GM23338 (cell line): ENCODE measurements at regions not wholly inside any gene's neighbourhood (a gene's known extent, or its start where the extent isn't known, plus 50 kb on each side); places are given as distances from the start of the nearest gene placed in this dataset.

ENCODE experiments used
- ATAC-seq: fragments of 200-7000 bp; cut with Tn5 transposase; 3 replicates; pipeline ENCODE4 v1.9.1; 2020
- DNase-seq: peaks from one replicate; pipeline ENCODE4 v3.0.0-alpha.2; 2015; ENCODE audit warnings: low spot score
- H2AFZ ChIP-seq: fragments of 200-600 bp; sonication (generic); 2 replicates; pipeline ENCODE4 v1.8.0; 2016; ENCODE audit warnings: antibody characterized with exemption, mild to moderate bottlenecking, moderate library complexity
- H3F3A ChIP-seq: fragments of 200-600 bp; sonication (generic); replicated peaks from 2 replicates; pipeline ENCODE4 v1.8.0; 2017; ENCODE audit warnings: antibody characterized with exemption, mixed run types, low read depth
- H3K27ac ChIP-seq: fragments of 200-600 bp; sonication (generic); 2 replicates; pipeline ENCODE4 v1.6.1; 2016; ENCODE audit warnings: low read depth
- H3K27me3 ChIP-seq: fragments of 200-600 bp; sonication (generic); 2 replicates; pipeline ENCODE4 v1.8.0; 2016; ENCODE audit warnings: mild to moderate bottlenecking, mixed run types, moderate library complexity; ENCODE audit not compliant: insufficient read depth
- H3K36me3 ChIP-seq: fragments of 200-600 bp; sonication (generic); 2 replicates; pipeline ENCODE4 v1.8.0; 2016; ENCODE audit warnings: mild to moderate bottlenecking; ENCODE audit not compliant: insufficient read depth
- H3K4me1 ChIP-seq: fragments of 200-600 bp; sonication (generic); 2 replicates; pipeline ENCODE4 v1.8.0; 2016; ENCODE audit warnings: mild to moderate bottlenecking, moderate library complexity; ENCODE audit not compliant: insufficient read depth
- H3K4me2 ChIP-seq: fragments of 200-600 bp; sonication (generic); 2 replicates; pipeline ENCODE4 v1.7.1; 2017; ENCODE audit warnings: mixed run types
- H3K4me3 ChIP-seq: fragments of 200-600 bp; sonication (generic); 2 replicates; pipeline ENCODE4 v1.6.1; 2016; ENCODE audit warnings: mixed run types
- H3K79me2 ChIP-seq: fragments of 200-600 bp; sonication (generic); replicated peaks from 2 replicates; pipeline ENCODE4 v1.8.0; 2017; ENCODE audit warnings: mild to moderate bottlenecking; ENCODE audit not compliant: insufficient read depth
- H3K9me2 ChIP-seq: fragments of 200-600 bp; sonication (generic); 2 replicates; pipeline ENCODE4 v1.8.0; 2017; ENCODE audit not compliant: insufficient read depth
- H4K20me1 ChIP-seq: fragments of 200-600 bp; sonication (generic); replicated peaks from 2 replicates; pipeline ENCODE4 v1.8.0; 2017; ENCODE audit warnings: mild to moderate bottlenecking; ENCODE audit not compliant: insufficient read depth
- H3K27ac Mint-ChIP-seq: 2 replicates; pipeline ENCODE4 v1.8.0; 2020; ENCODE audit warnings: inconsistent platforms, mild to moderate bottlenecking, moderate library complexity, mixed read lengths
- H3K27me3 Mint-ChIP-seq: 3 replicates; pipeline ENCODE4 v1.8.0; 2022; ENCODE audit warnings: low read depth, mild to moderate bottlenecking, moderate library complexity, mixed read lengths, inconsistent platforms; ENCODE audit not compliant: insufficient read depth, poor library complexity
- H3K36me3 Mint-ChIP-seq: 3 replicates; pipeline ENCODE4 v1.8.0; 2021; ENCODE audit warnings: low read depth, mild to moderate bottlenecking, inconsistent platforms, moderate library complexity, mixed read lengths
- H3K4me1 Mint-ChIP-seq: 3 replicates; pipeline ENCODE4 v1.8.0; 2020; ENCODE audit warnings: mild to moderate bottlenecking, inconsistent platforms, mixed read lengths
- H3K4me3 Mint-ChIP-seq: 3 replicates; pipeline ENCODE4 v1.8.0; 2021; ENCODE audit warnings: moderate library complexity, mild to moderate bottlenecking, inconsistent platforms, mixed read lengths
- H3K9me3 Mint-ChIP-seq: 3 replicates; pipeline ENCODE4 v1.8.0; 2020; ENCODE audit warnings: moderate library complexity, mild to moderate bottlenecking, inconsistent platforms, mixed read lengths
- CREB1 ChIP-seq: fragments of 250-450 bp; sonication (Bioruptor Pico); IDR thresholded peaks from 2 replicates; pipeline ENCODE4 v1.5.0; 2020; ENCODE audit warnings: low read depth, mild to moderate bottlenecking, moderate library complexity
- CTCF ChIP-seq, 2 experiments: fragments of 200-600 bp in 1 of 2; sonication (generic) in 1 of 2; conservative IDR thresholded peaks; 2 replicates each; pipeline versions ENCODE4 v1.5.1 to v1.6.1; 2016 to 2017; ENCODE audit warnings: antibody characterized with exemption in 2 of 2, low read depth in 2 of 2, mild to moderate bottlenecking in 2 of 2, moderate library complexity in 1 of 2
- ETS1 ChIP-seq: IDR thresholded peaks from 2 replicates; pipeline ENCODE4 v1.6.1; 2016; ENCODE audit warnings: antibody characterized with exemption
- EZH2 ChIP-seq: fragments of 200-600 bp; sonication (generic); IDR thresholded peaks from one replicate; pipeline ENCODE4 v1.8.0; 2017; ENCODE audit warnings: antibody characterized with exemption, mild to moderate bottlenecking, low read depth; ENCODE audit not compliant: unreplicated experiment
- EZH2phosphoT487 ChIP-seq: fragments of 200-600 bp; sonication (generic); IDR thresholded peaks from one replicate; pipeline ENCODE4 v1.8.1; 2018; ENCODE audit warnings: antibody characterized with exemption; ENCODE audit not compliant: unreplicated experiment
- JUNB ChIP-seq: IDR thresholded peaks from one replicate; pipeline ENCODE4 v1.6.1; 2016; ENCODE audit warnings: antibody characterized with exemption; ENCODE audit not compliant: unreplicated experiment
- NANOG ChIP-seq: IDR thresholded peaks from 2 replicates; pipeline ENCODE4 v1.6.1; 2016; ENCODE audit warnings: antibody characterized with exemption, borderline replicate concordance
- POLR2AphosphoS5 ChIP-seq: IDR thresholded peaks from 2 replicates; pipeline ENCODE4 v1.6.1; 2016; ENCODE audit warnings: antibody characterized with exemption, low read depth
- REST ChIP-seq: IDR thresholded peaks from one replicate; pipeline ENCODE4 v1.6.1; 2018; ENCODE audit warnings: antibody characterized with exemption; ENCODE audit not compliant: unreplicated experiment
- STAT1 ChIP-seq: IDR thresholded peaks from one replicate; pipeline ENCODE4 v1.6.1; 2016; ENCODE audit warnings: antibody characterized with exemption; ENCODE audit not compliant: unreplicated experiment
- ZNF114 ChIP-seq: fragments of 250-450 bp; sonication (Bioruptor Pico); IDR thresholded peaks from 2 replicates; pipeline ENCODE4 v1.5.0; 2020; ENCODE audit warnings: mild to moderate bottlenecking, moderate library complexity
- ZNF331 ChIP-seq: fragments of 250-450 bp; sonication (Bioruptor Pico); IDR thresholded peaks from 2 replicates; pipeline ENCODE4 v1.5.0; 2020; ENCODE audit warnings: low read depth, mild to moderate bottlenecking, moderate library complexity
- TF ChIP-seq, protein P1 (sequence below): fragments of 250-450 bp; sonication (Bioruptor Pico); IDR thresholded peaks from 2 replicates; pipeline ENCODE4 v1.5.0; 2020; ENCODE audit warnings: mild to moderate bottlenecking, moderate library complexity

- no peaks in the 10 kb centered on the region for H3K4me1 ChIP-seq
- Mint-ChIP-seq H3K27me3 (no peaks in the 10 kb centered on the region), H3K27ac (no peak overlapping the region), H3K4me1 (no peaks in the 10 kb centered on the region), H3K4me3 (no peak overlapping the region), H3K9me3 (peaks cover 8% of the 10 kb centered on the region), H3K36me3 (peaks cover 4% of the 10 kb centered on the region; the same call in 2 of the 3 replicates)
- no peaks in the 10 kb centered on the region for H3K27me3 ChIP-seq
- H3K79me2 ChIP-seq, result no peaks in the 10 kb centered on the region
- TF ChIP-seq ETS1 (no peak), CREB1 (no peak), ZNF331 (no peak), JUNB (no peak), POLR2AphosphoS5 (no peak), NANOG (no peak), CTCF (conservative IDR thresholded peaks at IDR 0.05; ENCODE audit: low read depth in 2 of 2) (no peak; a peak in 1 of 4 replicates), ZNF114 (CRISPR knock-in tag) (no peak), EZH2 (no peak), STAT1 (no peak), REST (no peak), EZH2phosphoT487 (no peak)
- TF ChIP-seq, protein P1, sequence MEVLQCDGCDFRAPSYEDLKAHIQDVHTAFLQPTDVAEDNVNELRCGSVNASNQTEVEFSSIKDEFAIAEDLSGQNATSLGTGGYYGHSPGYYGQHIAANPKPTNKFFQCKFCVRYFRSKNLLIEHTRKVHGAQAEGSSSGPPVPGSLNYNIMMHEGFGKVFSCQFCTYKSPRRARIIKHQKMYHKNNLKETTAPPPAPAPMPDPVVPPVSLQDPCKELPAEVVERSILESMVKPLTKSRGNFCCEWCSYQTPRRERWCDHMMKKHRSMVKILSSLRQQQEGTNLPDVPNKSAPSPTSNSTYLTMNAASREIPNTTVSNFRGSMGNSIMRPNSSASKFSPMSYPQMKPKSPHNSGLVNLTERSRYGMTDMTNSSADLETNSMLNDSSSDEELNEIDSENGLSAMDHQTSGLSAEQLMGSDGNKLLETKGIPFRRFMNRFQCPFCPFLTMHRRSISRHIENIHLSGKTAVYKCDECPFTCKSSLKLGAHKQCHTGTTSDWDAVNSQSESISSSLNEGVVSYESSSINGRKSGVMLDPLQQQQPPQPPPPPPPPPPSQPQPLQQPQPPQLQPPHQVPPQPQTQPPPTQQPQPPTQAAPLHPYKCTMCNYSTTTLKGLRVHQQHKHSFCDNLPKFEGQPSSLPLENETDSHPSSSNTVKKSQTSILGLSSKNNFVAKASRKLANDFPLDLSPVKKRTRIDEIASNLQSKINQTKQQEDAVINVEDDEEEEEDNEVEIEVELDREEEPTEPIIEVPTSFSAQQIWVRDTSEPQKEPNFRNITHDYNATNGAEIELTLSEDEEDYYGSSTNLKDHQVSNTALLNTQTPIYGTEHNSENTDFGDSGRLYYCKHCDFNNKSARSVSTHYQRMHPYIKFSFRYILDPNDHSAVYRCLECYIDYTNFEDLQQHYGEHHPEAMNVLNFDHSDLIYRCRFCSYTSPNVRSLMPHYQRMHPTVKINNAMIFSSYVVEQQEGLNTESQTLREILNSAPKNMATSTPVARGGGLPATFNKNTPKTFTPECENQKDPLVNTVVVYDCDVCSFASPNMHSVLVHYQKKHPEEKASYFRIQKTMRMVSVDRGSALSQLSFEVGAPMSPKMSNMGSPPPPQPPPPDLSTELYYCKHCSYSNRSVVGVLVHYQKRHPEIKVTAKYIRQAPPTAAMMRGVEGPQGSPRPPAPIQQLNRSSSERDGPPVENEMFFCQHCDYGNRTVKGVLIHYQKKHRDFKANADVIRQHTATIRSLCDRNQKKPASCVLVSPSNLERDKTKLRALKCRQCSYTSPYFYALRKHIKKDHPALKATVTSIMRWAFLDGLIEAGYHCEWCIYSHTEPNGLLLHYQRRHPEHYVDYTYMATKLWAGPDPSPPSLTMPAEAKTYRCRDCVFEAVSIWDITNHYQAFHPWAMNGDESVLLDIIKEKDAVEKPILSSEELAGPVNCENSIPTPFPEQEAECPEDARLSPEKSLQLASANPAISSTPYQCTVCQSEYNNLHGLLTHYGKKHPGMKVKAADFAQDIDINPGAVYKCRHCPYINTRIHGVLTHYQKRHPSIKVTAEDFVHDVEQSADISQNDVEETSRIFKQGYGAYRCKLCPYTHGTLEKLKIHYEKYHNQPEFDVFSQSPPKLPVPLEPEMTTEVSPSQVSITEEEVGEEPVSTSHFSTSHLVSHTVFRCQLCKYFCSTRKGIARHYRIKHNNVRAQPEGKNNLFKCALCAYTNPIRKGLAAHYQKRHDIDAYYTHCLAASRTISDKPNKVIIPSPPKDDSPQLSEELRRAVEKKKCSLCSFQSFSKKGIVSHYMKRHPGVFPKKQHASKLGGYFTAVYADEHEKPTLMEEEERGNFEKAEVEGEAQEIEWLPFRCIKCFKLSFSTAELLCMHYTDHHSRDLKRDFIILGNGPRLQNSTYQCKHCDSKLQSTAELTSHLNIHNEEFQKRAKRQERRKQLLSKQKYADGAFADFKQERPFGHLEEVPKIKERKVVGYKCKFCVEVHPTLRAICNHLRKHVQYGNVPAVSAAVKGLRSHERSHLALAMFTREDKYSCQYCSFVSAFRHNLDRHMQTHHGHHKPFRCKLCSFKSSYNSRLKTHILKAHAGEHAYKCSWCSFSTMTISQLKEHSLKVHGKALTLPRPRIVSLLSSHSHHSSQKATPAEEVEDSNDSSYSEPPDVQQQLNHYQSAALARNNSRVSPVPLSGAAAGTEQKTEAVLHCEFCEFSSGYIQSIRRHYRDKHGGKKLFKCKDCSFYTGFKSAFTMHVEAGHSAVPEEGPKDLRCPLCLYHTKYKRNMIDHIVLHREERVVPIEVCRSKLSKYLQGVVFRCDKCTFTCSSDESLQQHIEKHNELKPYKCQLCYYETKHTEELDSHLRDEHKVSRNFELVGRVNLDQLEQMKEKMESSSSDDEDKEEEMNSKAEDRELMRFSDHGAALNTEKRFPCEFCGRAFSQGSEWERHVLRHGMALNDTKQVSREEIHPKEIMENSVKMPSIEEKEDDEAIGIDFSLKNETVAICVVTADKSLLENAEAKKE (CRISPR knock-in tag), result no peak
- DNase-seq (no peak), ATAC-seq (no peak)
- H3K27ac ChIP-seq, result no peak overlapping the region
- peaks cover 3% of the 10 kb centered on the region; the same call in 1 of the 2 replicates for H3K9me2 ChIP-seq
- H4K20me1 ChIP-seq, result no peaks in the 10 kb centered on the region
- H3K4me2 ChIP-seq, result no peak overlapping the region
- no peaks in the 10 kb centered on the region for H3F3A ChIP-seq
- no peak overlapping the region for H3K4me3 ChIP-seq
- H3K36me3 ChIP-seq, result no peaks in the 10 kb centered on the region
- no peak overlapping the region for H2AFZ ChIP-seq
These were observed 150.5 kb upstream of the ELL2 start for GRCh38 chr5:96112123-96112670.
